ENCODE measurements at regions not wholly inside any gene's neighbourhood (a gene's known extent, or its start where the extent isn't known, plus 50 kb on each side); places are given as distances from the start of the nearest gene placed in this dataset.

DNA sequence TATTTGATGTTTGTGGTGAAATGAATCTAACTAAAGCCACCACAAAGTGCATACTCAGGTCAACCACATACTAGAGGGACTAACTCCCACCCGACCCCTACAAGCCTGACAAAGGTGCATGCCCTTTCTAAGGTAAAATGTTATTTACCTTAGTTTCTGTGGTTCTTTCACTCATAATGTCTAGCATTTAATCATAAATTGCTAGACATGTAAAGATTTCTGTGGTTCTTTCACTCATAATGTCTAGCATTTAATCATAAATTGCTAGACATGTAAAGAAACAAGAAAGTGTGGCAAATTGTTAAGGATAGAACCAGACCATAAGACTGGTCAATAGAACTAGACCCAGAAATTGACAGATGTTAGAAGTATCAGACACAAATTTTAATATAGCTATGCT, 193.0 kb upstream of the PBX1 start:
- TF ChIP-seq, protein P1, sequence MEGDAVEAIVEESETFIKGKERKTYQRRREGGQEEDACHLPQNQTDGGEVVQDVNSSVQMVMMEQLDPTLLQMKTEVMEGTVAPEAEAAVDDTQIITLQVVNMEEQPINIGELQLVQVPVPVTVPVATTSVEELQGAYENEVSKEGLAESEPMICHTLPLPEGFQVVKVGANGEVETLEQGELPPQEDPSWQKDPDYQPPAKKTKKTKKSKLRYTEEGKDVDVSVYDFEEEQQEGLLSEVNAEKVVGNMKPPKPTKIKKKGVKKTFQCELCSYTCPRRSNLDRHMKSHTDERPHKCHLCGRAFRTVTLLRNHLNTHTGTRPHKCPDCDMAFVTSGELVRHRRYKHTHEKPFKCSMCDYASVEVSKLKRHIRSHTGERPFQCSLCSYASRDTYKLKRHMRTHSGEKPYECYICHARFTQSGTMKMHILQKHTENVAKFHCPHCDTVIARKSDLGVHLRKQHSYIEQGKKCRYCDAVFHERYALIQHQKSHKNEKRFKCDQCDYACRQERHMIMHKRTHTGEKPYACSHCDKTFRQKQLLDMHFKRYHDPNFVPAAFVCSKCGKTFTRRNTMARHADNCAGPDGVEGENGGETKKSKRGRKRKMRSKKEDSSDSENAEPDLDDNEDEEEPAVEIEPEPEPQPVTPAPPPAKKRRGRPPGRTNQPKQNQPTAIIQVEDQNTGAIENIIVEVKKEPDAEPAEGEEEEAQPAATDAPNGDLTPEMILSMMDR (IDR thresholded peaks at IDR 0.05; ENCODE audit: control insufficient read depth, extremely low read depth, insufficient read depth): no peak
- no peak for DNase-seq (ENCODE audit: low read depth)
- no peak overlapping the region for H3K4me3 ChIP-seq (ENCODE audit: low read depth, low read length)

DNA sequence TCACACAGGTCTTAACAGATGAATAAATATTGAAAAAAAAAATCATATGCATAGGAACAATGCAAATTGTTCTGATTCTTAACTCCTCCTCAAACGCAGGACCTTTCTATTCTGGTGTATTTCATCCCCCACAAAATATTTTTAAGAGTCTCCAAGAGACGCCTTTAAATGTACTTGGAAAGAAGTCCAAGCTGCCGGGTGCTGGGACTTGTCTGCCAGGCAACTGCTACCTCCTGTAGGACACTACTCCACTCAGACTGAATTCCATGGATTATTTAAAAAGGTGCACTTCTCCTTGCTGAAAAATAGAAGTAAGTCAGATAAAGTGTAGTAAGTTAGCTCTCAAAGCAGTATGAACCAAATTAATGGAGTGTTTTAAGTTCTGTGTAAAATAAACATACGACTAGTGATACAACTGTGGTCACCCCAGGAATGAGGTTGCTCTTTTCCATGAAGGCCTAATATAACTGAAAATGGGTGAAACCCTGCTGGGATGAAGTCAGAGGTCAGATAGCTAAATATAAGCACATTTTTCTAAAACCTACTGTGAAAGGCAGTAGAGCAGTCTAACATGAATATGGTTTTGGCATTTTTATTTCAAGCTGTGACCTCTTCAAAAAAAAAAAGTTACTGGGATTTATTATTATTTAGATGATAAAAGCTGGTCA, 189.2 kb upstream of the PBX1 start:
- TF ChIP-seq, protein P1 (IDR thresholded peaks at IDR 0.05; ENCODE audit: control insufficient read depth, extremely low read depth, insufficient read depth): no peak
- no peak for DNase-seq (ENCODE audit: low read depth)
- no peak overlapping the region for H3K4me3 ChIP-seq (ENCODE audit: low read depth, low read length)

DNA sequence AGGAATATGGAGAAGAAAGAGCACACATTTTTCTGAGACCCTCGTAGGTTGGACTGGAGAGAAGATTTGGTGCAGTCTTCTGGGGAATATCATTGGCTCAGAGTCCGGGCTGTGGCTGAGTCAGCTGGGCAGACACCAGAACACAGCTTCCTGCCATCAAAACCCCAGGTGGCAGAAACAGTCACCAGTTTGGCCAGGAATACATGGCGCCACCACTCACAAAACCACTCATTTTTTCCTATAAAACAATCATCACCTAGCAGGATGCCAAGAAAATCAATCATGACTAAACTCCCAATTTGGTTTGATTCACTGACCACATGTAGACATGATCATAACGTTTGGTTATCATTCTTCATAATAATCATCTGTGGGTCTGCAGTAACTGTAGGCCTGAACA, 178.1 kb upstream of the PBX1 start:
- TF ChIP-seq, protein P1 (IDR thresholded peaks at IDR 0.05; ENCODE audit: control insufficient read depth, extremely low read depth, insufficient read depth): no peak
- DNase-seq (ENCODE audit: low read depth): no peak

DNA sequence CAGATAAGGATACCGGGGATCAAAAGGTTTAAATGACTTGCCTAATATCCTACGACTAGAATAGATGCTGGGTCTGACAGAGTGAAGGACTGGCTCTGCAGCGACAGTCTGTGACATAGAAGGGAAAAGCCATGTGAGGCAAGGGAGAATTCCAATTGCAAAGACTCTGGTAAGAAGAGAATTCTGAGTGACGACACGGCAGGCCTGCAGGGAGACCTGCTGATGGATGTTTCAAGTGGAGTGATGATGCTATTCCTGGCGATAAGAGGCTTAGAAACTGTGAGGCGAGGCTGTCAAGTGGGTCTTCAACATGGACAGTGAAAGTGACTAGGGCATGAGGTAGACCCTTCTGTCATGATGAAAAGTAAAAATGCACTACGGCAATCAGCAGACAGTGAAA, 176.6 kb upstream of the PBX1 start:
- no peak overlapping the region for H3K4me3 ChIP-seq (ENCODE audit: low read depth, low read length)
- no peak for DNase-seq (ENCODE audit: low read depth)
- TF ChIP-seq, protein P1 (IDR thresholded peaks at IDR 0.05; ENCODE audit: control insufficient read depth, extremely low read depth, insufficient read depth): no peak

More for the DNA sequence above, 178.1 kb upstream of the PBX1 start:
- no peak overlapping the region for H3K4me3 ChIP-seq (ENCODE audit: low read depth, low read length)

DNA sequence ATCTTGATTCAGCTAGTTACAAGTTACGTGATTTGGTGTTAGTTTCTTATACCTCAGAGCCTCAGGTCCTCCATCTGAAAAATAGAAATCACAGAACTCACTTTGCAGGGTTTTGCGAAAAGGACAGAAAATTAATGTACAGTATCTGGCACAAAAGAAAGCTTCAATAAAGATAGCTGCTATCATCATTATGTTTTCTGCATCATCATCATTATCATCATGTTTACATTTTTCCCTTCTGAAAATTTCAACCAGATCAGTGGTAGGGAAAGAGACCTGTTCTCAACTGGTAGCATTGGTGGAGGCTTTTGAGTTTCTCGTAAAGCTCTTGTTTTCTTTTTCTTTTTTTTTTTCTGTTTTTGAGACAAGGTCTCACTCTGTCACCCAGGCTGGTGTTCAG, 174.7 kb upstream of the PBX1 start:
- no peak for DNase-seq (ENCODE audit: low read depth)
- TF ChIP-seq, protein P1 (IDR thresholded peaks at IDR 0.05; ENCODE audit: control insufficient read depth, extremely low read depth, insufficient read depth): no peak
- H3K4me3 ChIP-seq (ENCODE audit: low read depth, low read length): no peak overlapping the region

- TF ChIP-seq, protein P1 (IDR thresholded peaks at IDR 0.05; ENCODE audit: control insufficient read depth, extremely low read depth, insufficient read depth): no peak
- DNase-seq (ENCODE audit: low read depth): no peak
- no peak overlapping the region for H3K4me3 ChIP-seq (ENCODE audit: low read depth, low read length)
These were observed 141.8 kb upstream of the PBX1 start for GRCh38 chr1:164417016-164417704.
